Osteocyte (in vitro differentiated cells): ENCODE measurements at regions not wholly inside any gene's neighbourhood (a gene's known extent, or its start where the extent isn't known, plus 50 kb on each side); places are given as distances from the start of the nearest gene placed in this dataset.

ENCODE experiments used
- DNase-seq: peaks from one replicate; pipeline ENCODE4 v3.0.0; 2021; ENCODE audit warnings: mixed read lengths; ENCODE audit not compliant: unreplicated experiment; ENCODE audit errors: extremely low spot score
- H3K27ac Mint-ChIP-seq: one replicate; pipeline ENCODE4 v1.8.0; 2021; ENCODE audit warnings: mild to moderate bottlenecking, mixed read lengths; ENCODE audit not compliant: unreplicated experiment
- H3K27me3 Mint-ChIP-seq: one replicate; pipeline ENCODE4 v1.8.0; 2021; ENCODE audit warnings: mixed read lengths; ENCODE audit not compliant: unreplicated experiment
- H3K36me3 Mint-ChIP-seq: one replicate; pipeline ENCODE4 v1.8.0; 2021; ENCODE audit warnings: mixed read lengths; ENCODE audit not compliant: unreplicated experiment
- H3K4me1 Mint-ChIP-seq: one replicate; pipeline ENCODE4 v1.8.0; 2021; ENCODE audit warnings: mixed read lengths; ENCODE audit not compliant: unreplicated experiment
- H3K4me3 Mint-ChIP-seq: one replicate; pipeline ENCODE4 v1.8.0; 2021; ENCODE audit warnings: mild to moderate bottlenecking, moderate library complexity, mixed read lengths; ENCODE audit not compliant: unreplicated experiment
- H3K9me3 Mint-ChIP-seq: one replicate; pipeline ENCODE4 v1.8.0; 2021; ENCODE audit warnings: mixed read lengths; ENCODE audit not compliant: unreplicated experiment
- CTCF ChIP-seq: fragments of 200-600 bp; sonication (generic); IDR thresholded peaks from 2 replicates; pipeline ENCODE4 v1.5.0; 2021; ENCODE audit warnings: antibody characterized with exemption, mild to moderate bottlenecking, moderate library complexity

GRCh38 chr10:56085406-56086122, 275.5 kb downstream of the ZWINT start:
- no peaks in the 10 kb centered on the region for H3K27me3 Mint-ChIP-seq
- H3K36me3 Mint-ChIP-seq, result no peaks in the 10 kb centered on the region
- peaks cover 16% of the 10 kb centered on the region for H3K9me3 Mint-ChIP-seq
- no peak overlapping the region for H3K4me3 Mint-ChIP-seq
- no peak overlapping the region for H3K27ac Mint-ChIP-seq
- TF ChIP-seq CTCF, result no peak
- DNase-seq, result no peak
- no peaks in the 10 kb centered on the region for H3K4me1 Mint-ChIP-seq

DNA sequence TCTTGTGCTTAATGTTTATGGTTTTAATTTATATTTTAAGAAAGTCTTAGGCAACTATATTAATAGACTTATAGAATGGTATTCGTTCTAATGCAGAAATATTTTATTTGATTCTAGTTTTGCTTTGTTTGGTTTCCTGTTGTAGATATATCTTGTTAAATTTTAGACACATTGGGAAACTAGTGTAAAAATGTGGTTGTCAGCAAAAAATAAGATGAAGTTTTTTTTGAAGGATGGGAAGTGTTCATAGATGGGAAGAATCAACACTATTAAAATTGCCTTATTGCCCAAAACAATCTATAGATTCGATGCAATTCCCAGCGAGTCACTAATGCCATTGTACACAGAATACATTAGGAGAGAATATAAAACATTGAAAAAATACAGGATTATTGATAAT, 278.9 kb downstream of the ZWINT start:
- Mint-ChIP-seq H3K4me1 (no peaks in the 10 kb centered on the region), H3K27ac (no peak overlapping the region), H3K27me3 (no peaks in the 10 kb centered on the region), H3K4me3 (no peak overlapping the region), H3K36me3 (no peaks in the 10 kb centered on the region), H3K9me3 (peaks cover 15% of the 10 kb centered on the region)
- no peak for TF ChIP-seq CTCF
- DNase-seq, result no peak

- no peaks in the 10 kb centered on the region for H3K4me1 Mint-ChIP-seq
- H3K4me3 Mint-ChIP-seq, result no peak overlapping the region
- no peak for DNase-seq
- TF ChIP-seq CTCF, result no peak
- peaks cover 2% of the 10 kb centered on the region for H3K27me3 Mint-ChIP-seq
- H3K27ac Mint-ChIP-seq, result no peak overlapping the region
- H3K36me3 Mint-ChIP-seq, result no peaks in the 10 kb centered on the region
- H3K9me3 Mint-ChIP-seq, result peaks cover 4% of the 10 kb centered on the region
These were observed 292.4 kb downstream of the ZWINT start for GRCh38 chr10:56068473-56069263.

GRCh38 chr10:56068040-56068439, 293.0 kb downstream of the ZWINT start:
- Mint-ChIP-seq H3K4me3 (no peak overlapping the region), H3K4me1 (no peaks in the 10 kb centered on the region), H3K27me3 (peaks cover 2% of the 10 kb centered on the region), H3K27ac (no peak overlapping the region), H3K9me3 (peaks cover 4% of the 10 kb centered on the region), H3K36me3 (no peaks in the 10 kb centered on the region)
- TF ChIP-seq CTCF, result no peak
- no peak for DNase-seq

GRCh38 chr10:56063642-56064041, 297.4 kb downstream of the ZWINT start:
- no peak overlapping the region for H3K4me3 Mint-ChIP-seq
- H3K9me3 Mint-ChIP-seq, result peaks cover 4% of the 10 kb centered on the region

More at GRCh38 chr10:56063642-56064041, 297.4 kb downstream of the ZWINT start:
- no peak for DNase-seq
- Mint-ChIP-seq H3K27ac (no peak overlapping the region), H3K36me3 (no peaks in the 10 kb centered on the region), H3K27me3 (no peaks in the 10 kb centered on the region), H3K4me1 (no peaks in the 10 kb centered on the region)
- TF ChIP-seq CTCF, result no peak
